Gastroesophageal sphincter (tissue), 2 donors: ENCODE measurements at regions not wholly inside any gene's neighbourhood (a gene's known extent, or its start where the extent isn't known, plus 50 kb on each side); places are given as distances from the start of the nearest gene placed in this dataset.

ENCODE experiments used
- POLR2A ChIP-seq, 2 donors: fragments of 450-650 bp; IDR thresholded peaks; one replicate each; pipeline ENCODE4 v1.6.1; 2017; ENCODE audit warnings: antibody characterized with exemption in 2 of 2, mild to moderate bottlenecking in 2 of 2, moderate library complexity in 1 of 2
- POLR2AphosphoS5 ChIP-seq: sonication (generic); formaldehyde crosslinking; IDR thresholded peaks from one replicate; pipeline ENCODE4 v1.6.1; 2017; ENCODE audit warnings: antibody characterized with exemption

- no peak for TF ChIP-seq POLR2A (IDR thresholded peaks at IDR 0.05)
- TF ChIP-seq POLR2AphosphoS5: no peak
Observed at GRCh38 chr6:43950051-43950605, 177.1 kb downstream of the MRPL14 start.
